Motor neuron (in vitro differentiated cells): ENCODE measurements at regions not wholly inside any gene's neighbourhood (a gene's known extent, or its start where the extent isn't known, plus 50 kb on each side); places are given as distances from the start of the nearest gene placed in this dataset.

Experiments
- ATAC-seq, 8 experiments: fragments of 200-7000 bp; cut with Tn5 transposase; replicated peaks in 6 of 8; 2 replicates each; pipeline ENCODE4 v1.8.0; 2021; ENCODE audit warnings: mild to moderate bottlenecking in 8 of 8, moderate library complexity in 8 of 8
- H3K27ac ChIP-seq, 2 donors: fragments of 250-450 bp; sonication (Bioruptor Pico); 2 replicates each; pipeline ENCODE4 v1.9.0; 2021; ENCODE audit warnings: antibody characterized with exemption in 2 of 2, mild to moderate bottlenecking in 2 of 2, moderate library complexity in 1 of 2
- H3K4me1 ChIP-seq, 2 donors: fragments of 250-450 bp; sonication (Bioruptor Pico); replicated peaks in 1 of 2; 2 replicates each; pipeline ENCODE4 v1.6.1; 2021; ENCODE audit warnings: antibody characterized with exemption in 2 of 2, mild to moderate bottlenecking in 2 of 2, moderate library complexity in 1 of 2
- H3K4me3 ChIP-seq, 5 donors: fragments of 250-450 bp; sonication (Bioruptor Pico); 2 replicates each; pipeline ENCODE4 v1.9.0; 2021; ENCODE audit warnings: antibody characterized with exemption in 5 of 5, mild to moderate bottlenecking in 5 of 5, moderate library complexity in 4 of 5
- WGBS, 10 experiments: fragments of 450-650 bp; shearing (Covaris generic); methylation state at CpG; one replicate each; pipeline ENCODE4 v1.0.0; 2022; 5-methylcytosine and 5-hydroxymethylcytosine counted together
- in situ Hi-C, 9 experiments: fragments of 400-800 bp; cut with MboI; loops; one replicate each; pipeline ENCODE4 v1.15.0; 2021; ENCODE audit warnings: low sequenced_read_pairs in 9 of 9, low pct_unique_long_range_greater_than_20kb in 2 of 9; ENCODE audit not compliant: unreplicated experiment in 9 of 9

DNA sequence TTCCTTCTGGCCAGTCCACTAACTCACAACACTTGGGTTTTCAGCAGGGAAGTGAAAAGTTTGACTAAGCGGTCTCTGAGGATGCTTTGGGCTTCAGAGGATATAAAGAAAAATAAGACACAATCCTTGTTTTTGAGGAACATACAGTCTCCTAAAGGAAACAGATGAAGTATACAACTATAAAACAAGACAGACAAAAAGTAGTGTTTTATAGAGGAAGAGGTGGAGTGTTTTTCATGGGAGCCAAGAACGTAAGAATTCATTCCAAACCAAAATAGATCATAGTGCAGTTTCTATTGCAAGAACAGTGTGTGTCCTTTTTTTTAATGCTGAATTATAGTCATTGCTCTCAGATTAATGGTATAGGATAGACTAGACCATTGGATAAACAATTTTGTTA lies 586.9 kb upstream of the BRINP1 start:
- Histone ChIP-seq H3K4me3 (no peak overlapping the region), H3K27ac (no peak overlapping the region), H3K4me1 (peaks cover 0 to 2% of the 10 kb centered on the region in 2 donors)
- in situ Hi-C loops, result loop anchor here in 3 of 9 experiments (25.0 kb wide), 3 partner anchors 394 to 594 kb away; partner anchors contain the start of gene BRINP1 (in 1 of the 3)
- ATAC-seq, result no peak
- WGBS, 10 experiments, result 19 to 100% (median 88%) methylated on average over 1 to 2 of the region's 2 CpGs

DNA sequence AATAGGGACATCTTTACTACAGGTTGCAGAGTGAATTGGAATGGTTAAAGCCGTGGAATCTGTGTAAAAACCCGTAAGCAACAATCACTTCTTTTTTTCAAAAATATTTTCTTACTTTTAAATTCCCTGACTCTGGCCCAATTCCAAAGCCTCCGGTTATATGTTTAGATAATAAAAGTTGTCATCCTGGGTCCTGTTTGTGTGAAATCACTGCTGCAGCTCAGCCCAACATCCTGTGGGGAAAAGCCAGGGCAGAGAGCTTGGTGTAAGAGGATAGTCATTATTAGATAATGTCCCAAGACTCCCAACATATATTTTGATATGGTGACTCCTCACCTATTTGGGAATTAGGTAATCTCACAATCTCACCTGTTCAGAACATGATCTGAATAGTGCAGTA lies 586.0 kb upstream of the BRINP1 start:
- Histone ChIP-seq H3K27ac (no peak overlapping the region), H3K4me1 (peaks cover 0 to 6% of the 10 kb centered on the region in 2 donors), H3K4me3 (no peak overlapping the region)
- WGBS, 10 experiments, result 0 to 100% (median 67%) methylated on average over 1 to 3 of the region's 3 CpGs; no CpG with 5 or more reads in 3 of the 10 experiments
- in situ Hi-C loops, result loop anchor here in 3 of 9 experiments (25.0 kb wide), 3 partner anchors 393 to 593 kb away; partner anchors contain the start of gene BRINP1 (in 1 of the 3)
- no peak for ATAC-seq

DNA sequence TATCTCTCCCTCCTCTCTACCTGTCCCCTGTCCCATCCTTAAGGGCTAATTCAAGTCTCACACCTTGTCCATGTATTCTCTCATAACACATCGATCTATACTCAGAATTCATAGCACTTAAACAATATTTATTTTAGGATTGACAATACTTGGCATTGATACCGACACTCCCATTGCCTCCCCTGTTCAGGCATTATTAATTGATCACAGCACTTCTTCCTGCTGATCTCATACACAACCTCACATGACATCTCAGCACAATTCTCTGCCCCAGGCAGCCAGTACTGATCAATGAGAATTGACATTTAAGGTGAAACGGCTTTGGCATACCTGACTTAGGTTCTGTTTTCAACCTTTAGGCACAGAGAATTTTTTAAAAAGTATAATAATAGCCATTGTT lies 582.4 kb upstream of the BRINP1 start:
- Histone ChIP-seq H3K4me3 (no peak overlapping the region), H3K27ac (no peak overlapping the region), H3K4me1 (peaks cover 0 to 6% of the 10 kb centered on the region in 2 donors)
- no peak for ATAC-seq
- 0 to 95% (median 70%) methylated on average over 1 to 3 of the region's 3 CpGs; no CpG with 5 or more reads in 1 of the 10 experiments for WGBS, 10 experiments
- in situ Hi-C loops, result loop anchor here in 3 of 9 experiments (25.0 kb wide), 3 partner anchors 389 to 589 kb away; partner anchors contain the start of gene BRINP1 (in 1 of the 3)

DNA sequence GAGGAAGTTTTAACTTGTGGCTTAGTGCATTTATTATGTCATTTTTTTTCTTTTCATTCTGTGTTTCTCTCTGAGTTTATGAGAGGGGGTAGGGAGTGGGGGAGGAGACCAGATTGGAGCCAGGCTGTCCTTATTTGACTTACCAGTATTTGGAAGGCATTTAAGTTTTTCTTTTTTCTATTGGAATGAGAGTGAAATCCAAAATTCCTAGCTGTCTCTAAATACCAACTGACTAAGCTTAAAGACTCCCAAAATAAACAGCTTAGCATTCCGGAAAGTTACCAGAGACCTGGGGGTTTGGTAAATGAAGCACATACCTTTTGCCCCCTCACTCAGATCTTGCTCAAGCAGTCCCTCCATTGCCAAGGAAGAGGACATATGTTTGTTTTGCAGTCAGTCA lies 581.9 kb upstream of the BRINP1 start:
- no peak for ATAC-seq
- no peak overlapping the region for H3K27ac ChIP-seq
- H3K4me1 ChIP-seq, result peaks cover 0 to 6% of the 10 kb centered on the region in 2 donors
- in situ Hi-C loops, result loop anchor here in 3 of 9 experiments (25.0 kb wide), 3 partner anchors 389 to 589 kb away; partner anchors contain the start of gene BRINP1 (in 1 of the 3)
- no peak overlapping the region for H3K4me3 ChIP-seq
- WGBS, 10 experiments, result 0 to 100% (median 83%) methylated on average over 1 of the region's 1 CpG; no CpG with 5 or more reads in 5 of the 10 experiments

DNA sequence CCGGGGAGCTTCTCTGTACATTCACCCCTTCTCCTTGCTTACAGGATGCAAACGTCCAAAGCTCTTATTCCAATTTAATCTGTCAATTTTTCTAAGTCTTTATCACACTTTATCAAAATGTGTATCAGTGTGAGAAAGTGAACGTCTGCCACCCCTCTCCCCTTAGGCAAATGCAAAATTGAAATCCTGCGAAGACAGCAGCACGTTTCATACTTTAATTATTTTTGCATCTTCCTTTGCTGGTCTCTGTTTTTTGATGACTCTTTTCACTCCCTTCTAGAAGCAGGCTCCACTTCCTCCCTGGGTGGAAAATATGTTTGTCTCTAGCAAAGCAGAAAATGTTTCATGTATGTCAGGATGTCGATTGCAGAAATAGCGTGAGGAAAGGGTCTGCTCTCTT lies 576.5 kb upstream of the BRINP1 start:
- Histone ChIP-seq H3K4me3 (no peak overlapping the region), H3K27ac (no peak overlapping the region), H3K4me1 (no peaks in the 10 kb centered on the region)
- 17 to 100% (median 51%) methylated on average over 1 to 7 of the region's 7 CpGs for WGBS, 10 experiments
- in situ Hi-C loops, result no loop called here
- ATAC-seq, result no peak

DNA sequence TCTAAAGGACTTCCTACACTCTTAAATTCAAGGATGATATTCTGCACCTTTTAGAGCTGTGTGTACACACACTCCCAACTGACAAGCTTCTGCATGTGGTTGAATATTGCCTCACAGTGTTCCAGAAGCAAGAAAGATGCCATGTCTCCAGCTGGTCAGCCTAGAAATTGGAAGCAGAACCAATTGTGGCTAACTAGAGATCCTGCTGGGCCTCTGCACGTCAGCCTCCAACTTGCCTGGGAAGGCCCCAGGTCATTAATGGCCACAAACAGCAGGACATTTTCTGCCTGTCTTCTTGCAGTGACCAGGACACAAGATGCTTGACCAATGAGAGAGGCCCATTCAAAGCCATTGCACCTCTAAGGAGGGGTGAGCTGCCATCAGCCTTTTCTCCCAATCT lies 571.9 kb upstream of the BRINP1 start:
- 14 to 80% (median 71%) methylated on average over 1 of the region's 1 CpG; no CpG with 5 or more reads in 7 of the 10 experiments for WGBS, 10 experiments
- Histone ChIP-seq H3K27ac (no peak overlapping the region), H3K4me3 (no peak overlapping the region), H3K4me1 (no peaks in the 10 kb centered on the region)
- ATAC-seq, result no peak
- in situ Hi-C loops, result no loop called here

DNA sequence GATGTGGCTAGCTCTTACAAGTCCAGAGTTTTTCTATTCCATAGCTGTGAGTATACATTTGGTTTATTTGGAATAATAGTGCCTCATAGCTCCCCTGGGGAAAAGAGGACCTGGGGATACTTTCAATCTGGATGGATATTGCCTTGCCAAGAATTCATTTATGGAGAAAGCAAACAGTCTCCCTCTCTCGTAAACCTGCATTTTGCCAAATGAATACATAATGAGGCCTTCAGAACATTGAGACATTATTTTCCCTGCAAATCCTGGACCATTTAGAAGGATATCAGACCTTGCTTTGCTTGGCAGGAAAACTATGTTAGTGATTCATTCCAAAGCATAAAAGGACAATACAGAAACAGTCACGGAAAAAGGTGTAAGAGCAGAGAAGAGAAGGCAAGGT lies 569.6 kb upstream of the BRINP1 start:
- Histone ChIP-seq H3K27ac (no peak overlapping the region), H3K4me1 (no peaks in the 10 kb centered on the region), H3K4me3 (no peak overlapping the region)
- ATAC-seq, result no peak
- in situ Hi-C loops, result no loop called here
- WGBS, 10 experiments, result 0 to 83% (median 66%) methylated on average over 1 to 2 of the region's 2 CpGs

DNA sequence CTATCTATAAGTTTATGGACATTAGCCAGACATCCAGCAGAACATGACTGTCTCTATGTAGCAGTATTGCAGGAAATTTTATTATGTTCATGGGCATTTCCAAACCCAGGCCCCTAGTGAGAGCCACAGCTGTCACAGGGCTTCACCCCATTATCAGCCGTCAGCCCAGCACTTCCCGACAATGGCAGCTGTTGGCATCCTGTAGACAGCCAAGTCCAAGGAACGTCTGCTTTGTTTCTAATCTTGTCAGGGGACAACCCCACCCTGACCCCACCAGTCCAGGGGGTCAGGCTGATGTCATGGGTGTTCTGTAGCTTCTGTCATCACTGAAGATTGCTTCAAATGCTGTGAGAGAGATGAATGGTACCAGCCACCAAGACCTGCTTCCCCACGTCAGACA lies 565.3 kb upstream of the BRINP1 start:
- in situ Hi-C loops, result no loop called here
- H3K4me1 ChIP-seq, result no peaks in the 10 kb centered on the region
- no peak for ATAC-seq
- 33 to 100% (median 65%) methylated on average over 1 to 4 of the region's 4 CpGs; no CpG with 5 or more reads in 4 of the 10 experiments for WGBS, 10 experiments
- no peak overlapping the region for H3K4me3 ChIP-seq
- H3K27ac ChIP-seq, result no peak overlapping the region

DNA sequence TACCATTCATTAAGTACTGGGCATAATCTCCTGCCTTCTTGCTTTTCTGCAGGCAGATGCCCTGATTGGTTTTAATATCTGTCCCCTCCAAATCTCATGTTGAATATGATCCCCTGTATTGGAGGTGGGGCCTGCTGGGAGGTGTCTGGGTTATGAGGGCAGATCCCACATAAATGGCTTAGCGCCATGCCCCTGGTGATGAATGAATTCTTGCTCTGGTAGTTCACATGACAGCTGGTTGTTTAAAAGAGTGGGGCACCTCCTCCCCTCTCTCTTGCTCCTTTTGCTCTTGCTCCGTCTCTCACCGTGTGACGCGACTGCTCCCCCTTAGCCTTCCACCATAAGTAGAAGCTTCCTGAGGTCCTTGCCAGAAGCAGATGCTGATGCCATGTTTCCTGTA lies 564.0 kb upstream of the BRINP1 start:
- H3K27ac ChIP-seq, result no peak overlapping the region
- in situ Hi-C loops, result no loop called here
- no peak overlapping the region for H3K4me3 ChIP-seq
- WGBS, 10 experiments, result 67 to 100% (median 96%) methylated on average over 1 to 5 of the region's 5 CpGs; no CpG with 5 or more reads in 4 of the 10 experiments
- ATAC-seq, result no peak
- no peaks in the 10 kb centered on the region for H3K4me1 ChIP-seq

DNA sequence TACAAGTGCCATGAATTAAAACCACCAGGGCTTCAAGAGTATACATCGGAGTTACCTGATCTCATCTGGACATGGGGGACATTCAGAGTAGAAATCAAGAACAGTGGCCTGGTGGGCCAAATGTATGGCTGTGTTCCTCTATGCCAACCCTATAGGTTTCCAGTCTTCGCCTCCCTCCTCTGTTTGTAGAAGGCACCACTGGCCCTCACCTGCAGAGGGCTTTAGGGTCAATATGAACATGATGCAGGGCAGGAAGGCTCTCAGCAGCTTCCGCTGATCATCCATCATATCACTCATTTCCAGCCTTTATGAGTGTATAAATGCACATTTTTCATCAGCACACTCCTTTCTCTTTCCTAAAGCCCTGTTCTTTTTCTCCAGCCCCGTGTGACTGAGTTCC lies 555.5 kb upstream of the BRINP1 start:
- WGBS, 10 experiments, result 17 to 100% (median 56%) methylated on average over 1 to 3 of the region's 4 CpGs; no CpG with 5 or more reads in 2 of the 10 experiments
- in situ Hi-C loops, result no loop called here
- ATAC-seq, result no peak
- Histone ChIP-seq H3K4me1 (no peaks in the 10 kb centered on the region), H3K4me3 (no peak overlapping the region), H3K27ac (no peak overlapping the region)

DNA sequence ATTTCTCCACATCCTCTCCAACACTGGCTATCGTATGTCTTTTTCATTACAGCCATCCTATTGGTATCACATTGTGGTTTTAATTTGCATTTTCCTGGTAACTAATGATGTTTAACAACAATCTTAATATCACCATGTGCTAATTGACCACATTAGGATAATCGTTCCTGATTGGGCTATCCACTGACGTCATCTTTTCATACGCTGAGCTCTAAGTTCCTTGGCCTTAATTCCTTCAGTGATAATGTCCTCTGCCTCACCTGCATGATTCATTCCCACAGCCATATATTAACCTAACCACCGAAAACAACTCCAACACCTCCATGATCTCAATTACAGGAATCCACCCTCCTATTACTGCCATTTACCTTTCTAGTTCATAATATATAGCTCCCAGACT lies 547.9 kb upstream of the BRINP1 start:
- Histone ChIP-seq H3K4me1 (peaks cover 0 to 2% of the 10 kb centered on the region in 2 donors), H3K4me3 (no peak overlapping the region), H3K27ac (no peak overlapping the region)
- no peak for ATAC-seq
- in situ Hi-C loops, result no loop called here
- 38 to 97% (median 79%) methylated on average over 4 to 5 of the region's 5 CpGs; no CpG with 5 or more reads in 2 of the 10 experiments for WGBS, 10 experiments

DNA sequence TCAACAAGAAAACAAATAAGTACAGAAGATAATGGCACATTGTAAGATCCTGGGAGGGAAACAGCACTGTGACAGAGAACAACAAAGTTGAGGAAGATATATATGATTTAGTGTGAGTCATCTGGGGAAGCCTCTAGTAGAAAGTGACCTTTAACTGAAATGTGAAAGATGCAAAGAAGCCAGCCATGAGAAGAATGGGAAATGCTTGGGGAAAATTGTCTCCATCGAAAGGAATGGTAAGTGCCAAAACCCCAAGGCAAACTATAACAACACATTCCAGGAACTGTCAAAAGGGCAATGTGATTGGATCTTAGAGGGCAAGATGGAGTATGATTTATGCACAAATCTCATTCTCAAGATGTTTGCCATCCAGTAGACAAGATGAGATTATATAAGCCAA lies 537.8 kb upstream of the BRINP1 start:
- in situ Hi-C loops, result no loop called here
- H3K27ac ChIP-seq, result no peak overlapping the region
- H3K4me3 ChIP-seq, result no peak overlapping the region
- peaks cover 0 to 12% of the 10 kb centered on the region in 2 donors for H3K4me1 ChIP-seq
- no peak for ATAC-seq
- 20 to 100% (median 83%) methylated on average over 1 of the region's 1 CpG; no CpG with 5 or more reads in 4 of the 10 experiments for WGBS, 10 experiments

DNA sequence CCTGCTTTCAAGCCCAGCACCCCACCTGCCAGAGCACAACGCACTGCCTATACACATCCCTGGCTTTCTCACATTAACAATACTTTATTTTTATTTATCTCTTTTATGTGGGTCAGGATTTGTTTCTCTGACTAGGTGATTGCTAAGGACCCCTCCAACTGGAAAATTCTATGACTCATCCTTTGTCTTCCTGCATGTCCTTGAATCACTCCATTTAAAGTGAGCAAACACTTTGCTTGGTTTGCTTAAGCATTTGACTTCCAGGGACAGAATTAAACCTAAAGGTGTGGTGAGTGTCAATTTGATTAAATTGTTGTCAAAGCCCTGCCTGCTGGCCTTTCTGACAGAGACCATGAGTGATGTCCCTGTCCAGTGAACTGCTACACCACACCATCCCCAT lies 536.5 kb upstream of the BRINP1 start:
- no peak overlapping the region for H3K27ac ChIP-seq
- peaks cover 0 to 5% of the 10 kb centered on the region in 2 donors for H3K4me1 ChIP-seq
- peak in 4 of 8 experiments; percentile 17 to 55 (median 54) for ATAC-seq
- H3K4me3 ChIP-seq, result no peak overlapping the region
- 56 to 100% (median 71%) methylated on average over 1 of the region's 1 CpG; no CpG with 5 or more reads in 6 of the 10 experiments for WGBS, 10 experiments
- in situ Hi-C loops, result no loop called here

DNA sequence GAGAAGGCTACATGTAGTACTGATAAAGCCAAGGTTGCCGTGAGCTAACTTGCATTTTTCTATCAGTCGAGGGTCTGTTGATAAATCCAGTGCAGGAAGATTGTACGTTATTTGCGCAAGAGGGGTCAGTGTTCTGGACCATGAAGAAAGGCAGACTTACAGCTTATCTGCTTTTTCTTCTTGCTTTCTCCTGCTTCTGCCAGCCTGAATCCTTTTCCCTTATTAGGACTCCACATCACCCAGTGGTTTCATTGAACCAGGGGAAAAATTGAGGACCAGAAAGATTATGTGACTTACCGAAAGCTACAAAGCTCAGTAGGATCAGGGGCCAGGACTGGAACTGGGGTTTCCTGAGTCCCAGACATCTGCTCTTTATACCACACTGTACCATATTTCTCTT lies 534.6 kb upstream of the BRINP1 start:
- no peak for ATAC-seq
- Histone ChIP-seq H3K27ac (no peak overlapping the region), H3K4me3 (no peak overlapping the region), H3K4me1 (no peaks in the 10 kb centered on the region)
- in situ Hi-C loops, result no loop called here
- WGBS, 10 experiments, result 47 to 100% (median 81%) methylated on average over 1 to 5 of the region's 5 CpGs
